ENCODE measurements at regions not wholly inside any gene's neighbourhood (a gene's known extent, or its start where the extent isn't known, plus 50 kb on each side); places are given as distances from the start of the nearest gene placed in this dataset.
"Not testable (repeated sequence)": the region's sequence is repeated elsewhere in the genome, so short reads cannot be mapped to it uniquely, and the experiment has no call there.

DNA sequence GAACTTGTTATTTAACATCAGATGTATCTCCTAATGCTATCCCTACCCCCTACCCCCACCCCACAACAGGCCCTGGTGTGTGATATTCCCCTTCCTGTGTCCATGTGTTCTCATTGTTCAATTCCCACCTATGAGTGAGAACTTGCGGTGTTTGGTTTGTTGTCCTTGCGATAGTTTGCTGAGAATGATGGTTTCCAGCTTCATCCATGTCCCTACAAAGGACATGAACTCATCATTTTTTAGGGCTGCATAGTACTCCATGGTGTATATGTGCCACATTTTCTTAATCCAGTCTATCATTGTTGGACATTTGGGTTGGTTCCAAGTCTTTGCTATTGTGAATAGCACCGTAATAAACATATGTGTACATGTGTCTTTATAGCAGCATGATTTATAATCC is 1379.2 kb downstream of the FSCB start:
- ATAC-seq, result not testable (repeated sequence)

DNA sequence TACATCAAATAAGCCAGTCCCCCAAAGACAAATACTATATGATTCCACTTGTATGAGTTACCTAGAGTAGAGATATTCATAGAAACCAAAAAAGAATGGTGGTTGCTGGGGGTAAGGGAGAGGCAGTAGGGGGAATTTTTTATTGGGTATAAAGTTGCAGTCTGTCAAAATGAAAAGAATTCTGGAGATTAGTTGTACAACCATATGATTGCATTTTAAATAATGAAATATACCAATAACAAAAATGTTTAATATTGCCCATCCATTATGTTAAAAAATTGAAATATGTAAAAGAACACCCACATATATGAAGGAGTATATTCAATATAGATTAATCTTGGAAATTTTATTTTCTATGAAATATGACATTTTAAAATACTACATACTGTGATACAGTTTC is 1383.5 kb downstream of the FSCB start:
- no peak for TF ChIP-seq ARNTL (CRISPR knock-in tag; IDR thresholded peaks at IDR 0.05; ENCODE audit: borderline replicate concordance, low read depth)
- no peak for TF ChIP-seq TOX (CRISPR knock-in tag; IDR thresholded peaks at IDR 0.05; ENCODE audit: borderline replicate concordance)
- TF ChIP-seq, protein P1, sequence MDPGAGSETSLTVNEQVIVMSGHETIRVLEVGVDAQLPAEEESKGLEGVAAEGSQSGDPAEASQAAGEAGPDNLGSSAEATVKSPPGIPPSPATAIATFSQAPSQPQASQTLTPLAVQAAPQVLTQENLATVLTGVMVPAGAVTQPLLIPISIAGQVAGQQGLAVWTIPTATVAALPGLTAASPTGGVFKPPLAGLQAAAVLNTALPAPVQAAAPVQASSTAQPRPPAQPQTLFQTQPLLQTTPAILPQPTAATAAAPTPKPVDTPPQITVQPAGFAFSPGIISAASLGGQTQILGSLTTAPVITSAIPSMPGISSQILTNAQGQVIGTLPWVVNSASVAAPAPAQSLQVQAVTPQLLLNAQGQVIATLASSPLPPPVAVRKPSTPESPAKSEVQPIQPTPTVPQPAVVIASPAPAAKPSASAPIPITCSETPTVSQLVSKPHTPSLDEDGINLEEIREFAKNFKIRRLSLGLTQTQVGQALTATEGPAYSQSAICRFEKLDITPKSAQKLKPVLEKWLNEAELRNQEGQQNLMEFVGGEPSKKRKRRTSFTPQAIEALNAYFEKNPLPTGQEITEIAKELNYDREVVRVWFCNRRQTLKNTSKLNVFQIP (CRISPR knock-in tag; IDR thresholded peaks at IDR 0.05; ENCODE audit: borderline replicate concordance, low read depth), result no peak
- TF ChIP-seq, protein P2, sequence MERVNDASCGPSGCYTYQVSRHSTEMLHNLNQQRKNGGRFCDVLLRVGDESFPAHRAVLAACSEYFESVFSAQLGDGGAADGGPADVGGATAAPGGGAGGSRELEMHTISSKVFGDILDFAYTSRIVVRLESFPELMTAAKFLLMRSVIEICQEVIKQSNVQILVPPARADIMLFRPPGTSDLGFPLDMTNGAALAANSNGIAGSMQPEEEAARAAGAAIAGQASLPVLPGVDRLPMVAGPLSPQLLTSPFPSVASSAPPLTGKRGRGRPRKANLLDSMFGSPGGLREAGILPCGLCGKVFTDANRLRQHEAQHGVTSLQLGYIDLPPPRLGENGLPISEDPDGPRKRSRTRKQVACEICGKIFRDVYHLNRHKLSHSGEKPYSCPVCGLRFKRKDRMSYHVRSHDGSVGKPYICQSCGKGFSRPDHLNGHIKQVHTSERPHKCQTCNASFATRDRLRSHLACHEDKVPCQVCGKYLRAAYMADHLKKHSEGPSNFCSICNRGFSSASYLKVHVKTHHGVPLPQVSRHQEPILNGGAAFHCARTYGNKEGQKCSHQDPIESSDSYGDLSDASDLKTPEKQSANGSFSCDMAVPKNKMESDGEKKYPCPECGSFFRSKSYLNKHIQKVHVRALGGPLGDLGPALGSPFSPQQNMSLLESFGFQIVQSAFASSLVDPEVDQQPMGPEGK (CRISPR knock-in tag; IDR thresholded peaks at IDR 0.05; ENCODE audit: borderline replicate concordance), result no peak
- no peak for ATAC-seq

DNA sequence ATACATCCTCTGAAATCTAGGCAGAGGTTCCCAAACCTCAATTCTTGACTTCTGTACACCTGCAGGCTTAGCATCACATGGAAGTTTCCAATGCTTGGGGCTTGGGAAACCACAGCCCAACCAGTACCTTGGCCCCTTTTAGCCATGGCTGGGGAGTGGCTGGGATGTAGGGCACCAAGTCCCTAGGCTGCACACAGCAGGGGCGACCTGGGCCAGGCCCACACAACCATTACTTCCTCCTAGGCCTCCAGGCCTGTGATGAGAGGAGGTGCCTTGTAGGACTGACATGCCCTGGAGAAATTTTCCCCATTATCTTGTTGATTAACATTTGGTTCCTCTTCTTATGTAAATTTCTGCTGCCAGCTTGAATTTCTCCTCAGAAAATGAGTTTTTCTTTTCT is 1387.4 kb downstream of the FSCB start:
- TF ChIP-seq ZNF8 (CRISPR knock-in tag; IDR thresholded peaks at IDR 0.05) (no peak), ZFP3 (CRISPR knock-in tag; IDR thresholded peaks at IDR 0.05) (no peak), ZC3H10 (CRISPR knock-in tag; IDR thresholded peaks at IDR 0.05) (no peak), ESRRG (CRISPR knock-in tag; IDR thresholded peaks at IDR 0.05) (no peak), TCF4 (CRISPR knock-in tag; IDR thresholded peaks at IDR 0.05; ENCODE audit: borderline replicate concordance) (no peak)
- TF ChIP-seq, protein P1 (CRISPR knock-in tag; IDR thresholded peaks at IDR 0.05; ENCODE audit: borderline replicate concordance, low read depth), result no peak
- no peak for ATAC-seq

DNA sequence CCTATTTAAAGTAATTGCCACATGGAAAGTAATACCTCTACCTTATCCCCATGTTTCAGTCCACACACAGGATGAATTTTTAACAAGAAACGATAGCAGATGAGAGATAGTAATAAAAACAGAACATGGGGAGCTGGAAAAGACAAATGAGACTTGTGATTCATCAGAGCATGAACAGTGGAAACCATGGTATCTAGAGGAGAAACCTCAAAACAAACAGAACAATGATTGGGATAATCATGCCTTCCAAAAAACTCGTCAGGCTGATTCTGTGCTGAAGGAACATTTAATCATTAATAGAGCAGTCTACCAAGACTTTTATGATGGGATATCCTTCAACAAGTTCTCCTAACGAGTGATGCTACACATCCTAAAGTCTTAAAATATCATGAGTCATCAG is 1390.7 kb downstream of the FSCB start:
- no peak for ATAC-seq
- no peak for TF ChIP-seq ZNF70 (CRISPR knock-in tag; IDR thresholded peaks at IDR 0.05)
- TF ChIP-seq, protein P3, sequence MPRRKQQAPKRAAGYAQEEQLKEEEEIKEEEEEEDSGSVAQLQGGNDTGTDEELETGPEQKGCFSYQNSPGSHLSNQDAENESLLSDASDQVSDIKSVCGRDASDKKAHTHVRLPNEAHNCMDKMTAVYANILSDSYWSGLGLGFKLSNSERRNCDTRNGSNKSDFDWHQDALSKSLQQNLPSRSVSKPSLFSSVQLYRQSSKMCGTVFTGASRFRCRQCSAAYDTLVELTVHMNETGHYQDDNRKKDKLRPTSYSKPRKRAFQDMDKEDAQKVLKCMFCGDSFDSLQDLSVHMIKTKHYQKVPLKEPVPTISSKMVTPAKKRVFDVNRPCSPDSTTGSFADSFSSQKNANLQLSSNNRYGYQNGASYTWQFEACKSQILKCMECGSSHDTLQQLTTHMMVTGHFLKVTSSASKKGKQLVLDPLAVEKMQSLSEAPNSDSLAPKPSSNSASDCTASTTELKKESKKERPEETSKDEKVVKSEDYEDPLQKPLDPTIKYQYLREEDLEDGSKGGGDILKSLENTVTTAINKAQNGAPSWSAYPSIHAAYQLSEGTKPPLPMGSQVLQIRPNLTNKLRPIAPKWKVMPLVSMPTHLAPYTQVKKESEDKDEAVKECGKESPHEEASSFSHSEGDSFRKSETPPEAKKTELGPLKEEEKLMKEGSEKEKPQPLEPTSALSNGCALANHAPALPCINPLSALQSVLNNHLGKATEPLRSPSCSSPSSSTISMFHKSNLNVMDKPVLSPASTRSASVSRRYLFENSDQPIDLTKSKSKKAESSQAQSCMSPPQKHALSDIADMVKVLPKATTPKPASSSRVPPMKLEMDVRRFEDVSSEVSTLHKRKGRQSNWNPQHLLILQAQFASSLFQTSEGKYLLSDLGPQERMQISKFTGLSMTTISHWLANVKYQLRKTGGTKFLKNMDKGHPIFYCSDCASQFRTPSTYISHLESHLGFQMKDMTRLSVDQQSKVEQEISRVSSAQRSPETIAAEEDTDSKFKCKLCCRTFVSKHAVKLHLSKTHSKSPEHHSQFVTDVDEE (CRISPR knock-in tag; IDR thresholded peaks at IDR 0.05), result no peak
- no peak for TF ChIP-seq ESRRG (CRISPR knock-in tag; IDR thresholded peaks at IDR 0.05)
- no peak for TF ChIP-seq ZNF565 (CRISPR knock-in tag; conservative IDR thresholded peaks at IDR 0.05; ENCODE audit: low read depth)
- no peak for TF ChIP-seq GLIS3 (CRISPR knock-in tag; IDR thresholded peaks at IDR 0.05)
- no peak for TF ChIP-seq TCF4 (CRISPR knock-in tag; IDR thresholded peaks at IDR 0.05; ENCODE audit: borderline replicate concordance)
- TF ChIP-seq, protein P4, sequence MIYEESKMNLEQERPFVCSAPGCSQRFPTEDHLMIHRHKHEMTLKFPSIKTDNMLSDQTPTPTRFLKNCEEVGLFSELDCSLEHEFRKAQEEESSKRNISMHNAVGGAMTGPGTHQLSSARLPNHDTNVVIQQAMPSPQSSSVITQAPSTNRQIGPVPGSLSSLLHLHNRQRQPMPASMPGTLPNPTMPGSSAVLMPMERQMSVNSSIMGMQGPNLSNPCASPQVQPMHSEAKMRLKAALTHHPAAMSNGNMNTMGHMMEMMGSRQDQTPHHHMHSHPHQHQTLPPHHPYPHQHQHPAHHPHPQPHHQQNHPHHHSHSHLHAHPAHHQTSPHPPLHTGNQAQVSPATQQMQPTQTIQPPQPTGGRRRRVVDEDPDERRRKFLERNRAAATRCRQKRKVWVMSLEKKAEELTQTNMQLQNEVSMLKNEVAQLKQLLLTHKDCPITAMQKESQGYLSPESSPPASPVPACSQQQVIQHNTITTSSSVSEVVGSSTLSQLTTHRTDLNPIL (CRISPR knock-in tag; IDR thresholded peaks at IDR 0.05; ENCODE audit: low read depth), result no peak
- no peak for TF ChIP-seq SNAI2 (CRISPR knock-in tag; IDR thresholded peaks at IDR 0.05)
- no peak for TF ChIP-seq ARNTL (CRISPR knock-in tag; IDR thresholded peaks at IDR 0.05; ENCODE audit: borderline replicate concordance, low read depth)
- TF ChIP-seq PPARA (CRISPR knock-in tag; IDR thresholded peaks at IDR 0.05; ENCODE audit: borderline replicate concordance), result no peak
- TF ChIP-seq, protein P5, sequence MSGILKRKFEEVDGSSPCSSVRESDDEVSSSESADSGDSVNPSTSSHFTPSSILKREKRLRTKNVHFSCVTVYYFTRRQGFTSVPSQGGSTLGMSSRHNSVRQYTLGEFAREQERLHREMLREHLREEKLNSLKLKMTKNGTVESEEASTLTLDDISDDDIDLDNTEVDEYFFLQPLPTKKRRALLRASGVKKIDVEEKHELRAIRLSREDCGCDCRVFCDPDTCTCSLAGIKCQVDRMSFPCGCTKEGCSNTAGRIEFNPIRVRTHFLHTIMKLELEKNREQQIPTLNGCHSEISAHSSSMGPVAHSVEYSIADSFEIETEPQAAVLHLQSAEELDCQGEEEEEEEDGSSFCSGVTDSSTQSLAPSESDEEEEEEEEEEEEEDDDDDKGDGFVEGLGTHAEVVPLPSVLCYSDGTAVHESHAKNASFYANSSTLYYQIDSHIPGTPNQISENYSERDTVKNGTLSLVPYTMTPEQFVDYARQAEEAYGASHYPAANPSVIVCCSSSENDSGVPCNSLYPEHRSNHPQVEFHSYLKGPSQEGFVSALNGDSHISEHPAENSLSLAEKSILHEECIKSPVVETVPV (CRISPR knock-in tag; IDR thresholded peaks at IDR 0.05), result no peak
- no peak for TF ChIP-seq ISL1 (CRISPR knock-in tag; IDR thresholded peaks at IDR 0.05)
- no peak for TF ChIP-seq BACH2 (CRISPR knock-in tag; IDR thresholded peaks at IDR 0.05; ENCODE audit: borderline replicate concordance)
